ENCODE measurements at regions not wholly inside any gene's neighbourhood (a gene's known extent, or its start where the extent isn't known, plus 50 kb on each side); places are given as distances from the start of the nearest gene placed in this dataset.

- intact Hi-C loops (cut with DNase I), result no loop called here
- Histone ChIP-seq H3K4me1 (no peaks in the 10 kb centered on the region), H3K27me3 (no peaks in the 10 kb centered on the region), H3K9me3 (no peaks in the 10 kb centered on the region), H3K9ac (ENCODE audit: low read depth in 2 of 2, low read length in 2 of 2) (no peak overlapping the region), H3K4me3 (no peak overlapping the region), H3K36me3 (no peaks in the 10 kb centered on the region), H3K27ac (no peak overlapping the region)
- no peak for DNase-seq
- TF ChIP-seq, protein P1, sequence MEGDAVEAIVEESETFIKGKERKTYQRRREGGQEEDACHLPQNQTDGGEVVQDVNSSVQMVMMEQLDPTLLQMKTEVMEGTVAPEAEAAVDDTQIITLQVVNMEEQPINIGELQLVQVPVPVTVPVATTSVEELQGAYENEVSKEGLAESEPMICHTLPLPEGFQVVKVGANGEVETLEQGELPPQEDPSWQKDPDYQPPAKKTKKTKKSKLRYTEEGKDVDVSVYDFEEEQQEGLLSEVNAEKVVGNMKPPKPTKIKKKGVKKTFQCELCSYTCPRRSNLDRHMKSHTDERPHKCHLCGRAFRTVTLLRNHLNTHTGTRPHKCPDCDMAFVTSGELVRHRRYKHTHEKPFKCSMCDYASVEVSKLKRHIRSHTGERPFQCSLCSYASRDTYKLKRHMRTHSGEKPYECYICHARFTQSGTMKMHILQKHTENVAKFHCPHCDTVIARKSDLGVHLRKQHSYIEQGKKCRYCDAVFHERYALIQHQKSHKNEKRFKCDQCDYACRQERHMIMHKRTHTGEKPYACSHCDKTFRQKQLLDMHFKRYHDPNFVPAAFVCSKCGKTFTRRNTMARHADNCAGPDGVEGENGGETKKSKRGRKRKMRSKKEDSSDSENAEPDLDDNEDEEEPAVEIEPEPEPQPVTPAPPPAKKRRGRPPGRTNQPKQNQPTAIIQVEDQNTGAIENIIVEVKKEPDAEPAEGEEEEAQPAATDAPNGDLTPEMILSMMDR (IDR thresholded peaks at IDR 0.05), result no peak
Measured at GRCh38 chr13:26469602-26470001, 87.9 kb upstream of the WASF3 start.

GRCh38 chr13:26471807-26472206 lies 85.7 kb upstream of the WASF3 start:
- Histone ChIP-seq H3K27ac (no peak overlapping the region), H3K4me1 (no peaks in the 10 kb centered on the region), H3K27me3 (no peaks in the 10 kb centered on the region), H3K9ac (ENCODE audit: low read depth in 2 of 2, low read length in 2 of 2) (no peak overlapping the region), H3K36me3 (no peaks in the 10 kb centered on the region), H3K4me3 (no peak overlapping the region), H3K9me3 (no peaks in the 10 kb centered on the region)
- TF ChIP-seq, protein P1 (IDR thresholded peaks at IDR 0.05), result no peak
- no peak for DNase-seq
- intact Hi-C loops (cut with DNase I), result no loop called here

- H3K4me1 ChIP-seq, result no peaks in the 10 kb centered on the region
- H3K36me3 ChIP-seq, result no peaks in the 10 kb centered on the region
- H3K27me3 ChIP-seq, result no peaks in the 10 kb centered on the region
- no peak overlapping the region for H3K4me3 ChIP-seq
- intact Hi-C loops (cut with DNase I), result no loop called here
- no peak for DNase-seq
- no peak overlapping the region for H3K27ac ChIP-seq
- H3K9ac ChIP-seq (ENCODE audit: low read depth in 2 of 2, low read length in 2 of 2), result no peak overlapping the region
- TF ChIP-seq, protein P1 (IDR thresholded peaks at IDR 0.05), result no peak
- no peaks in the 10 kb centered on the region for H3K9me3 ChIP-seq
Measured at GRCh38 chr13:26473571-26474230, 83.8 kb upstream of the WASF3 start.

DNA sequence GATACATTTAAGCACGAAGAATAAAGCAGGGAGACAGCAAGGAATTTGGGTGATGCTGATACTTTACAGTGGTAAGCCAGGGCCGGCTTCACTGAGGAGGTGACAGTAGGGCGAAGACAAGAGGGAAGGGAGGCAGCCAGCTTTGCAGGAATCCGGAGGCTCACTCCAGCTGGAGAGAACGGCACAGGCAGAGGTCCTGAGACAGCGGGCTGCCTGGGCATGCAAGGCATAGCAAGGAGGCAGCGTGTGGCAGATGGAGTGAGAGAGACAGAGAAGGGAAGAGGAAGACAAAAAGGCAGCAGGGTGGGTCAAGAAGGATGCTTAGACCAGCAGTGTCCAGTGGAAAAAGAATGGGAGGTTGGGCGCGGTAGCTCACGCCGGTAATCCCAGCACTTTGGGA lies 83.2 kb upstream of the WASF3 start:
- no peak for DNase-seq
- no peaks in the 10 kb centered on the region for H3K36me3 ChIP-seq
- no peaks in the 10 kb centered on the region for H3K4me1 ChIP-seq
- no peak overlapping the region for H3K4me3 ChIP-seq
- TF ChIP-seq, protein P1 (IDR thresholded peaks at IDR 0.05), result no peak
- H3K27ac ChIP-seq, result no peak overlapping the region
- no peaks in the 10 kb centered on the region for H3K27me3 ChIP-seq
- no peaks in the 10 kb centered on the region for H3K9me3 ChIP-seq
- no peak overlapping the region for H3K9ac ChIP-seq (ENCODE audit: low read depth in 2 of 2, low read length in 2 of 2)
- intact Hi-C loops (cut with DNase I), result no loop called here

GRCh38 chr13:26475176-26476110 lies 82.0 kb upstream of the WASF3 start:
- Histone ChIP-seq H3K27me3 (no peaks in the 10 kb centered on the region), H3K9ac (ENCODE audit: low read depth in 2 of 2, low read length in 2 of 2) (no peak overlapping the region), H3K27ac (no peak overlapping the region), H3K9me3 (no peaks in the 10 kb centered on the region), H3K36me3 (no peaks in the 10 kb centered on the region), H3K4me3 (no peak overlapping the region), H3K4me1 (no peaks in the 10 kb centered on the region)
- intact Hi-C loops (cut with DNase I), result no loop called here
- peak; percentile 3 for DNase-seq
- TF ChIP-seq, protein P1 (IDR thresholded peaks at IDR 0.05), result no peak
